ENCODE measurements at regions not wholly inside any gene's neighbourhood (a gene's known extent, or its start where the extent isn't known, plus 50 kb on each side); places are given as distances from the start of the nearest gene placed in this dataset.

DNA sequence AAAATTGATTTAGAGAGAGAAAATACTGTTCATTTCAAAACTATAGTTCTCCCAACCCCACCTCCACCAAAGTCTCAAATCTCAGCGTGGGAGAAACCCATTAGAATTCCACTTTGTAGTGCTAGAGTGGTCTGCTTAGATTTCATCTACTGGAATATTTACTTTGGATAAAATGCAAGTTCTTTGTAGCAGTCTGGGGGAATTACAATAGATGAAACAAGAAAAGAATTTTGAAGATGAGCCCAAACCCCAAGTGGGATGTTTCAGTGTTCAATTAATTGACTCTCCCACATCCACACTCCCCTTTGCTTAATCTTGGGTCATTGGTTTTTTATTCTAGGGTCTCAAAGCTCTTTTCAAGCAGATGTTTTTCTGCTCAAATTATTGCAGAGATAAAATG lies 97.8 kb downstream of the RPL22L1 start:
- intact Hi-C loops (cut with DNase I, micrococcal nuclease), result no loop called here
- no peaks in the 10 kb centered on the region for H3K36me3 ChIP-seq (ENCODE audit: low read depth)
- DNase-seq (no peak), ATAC-seq (no peak)
- H3K4me1 ChIP-seq (ENCODE audit: low read depth), result no peaks in the 10 kb centered on the region
- TF ChIP-seq, protein P1, sequence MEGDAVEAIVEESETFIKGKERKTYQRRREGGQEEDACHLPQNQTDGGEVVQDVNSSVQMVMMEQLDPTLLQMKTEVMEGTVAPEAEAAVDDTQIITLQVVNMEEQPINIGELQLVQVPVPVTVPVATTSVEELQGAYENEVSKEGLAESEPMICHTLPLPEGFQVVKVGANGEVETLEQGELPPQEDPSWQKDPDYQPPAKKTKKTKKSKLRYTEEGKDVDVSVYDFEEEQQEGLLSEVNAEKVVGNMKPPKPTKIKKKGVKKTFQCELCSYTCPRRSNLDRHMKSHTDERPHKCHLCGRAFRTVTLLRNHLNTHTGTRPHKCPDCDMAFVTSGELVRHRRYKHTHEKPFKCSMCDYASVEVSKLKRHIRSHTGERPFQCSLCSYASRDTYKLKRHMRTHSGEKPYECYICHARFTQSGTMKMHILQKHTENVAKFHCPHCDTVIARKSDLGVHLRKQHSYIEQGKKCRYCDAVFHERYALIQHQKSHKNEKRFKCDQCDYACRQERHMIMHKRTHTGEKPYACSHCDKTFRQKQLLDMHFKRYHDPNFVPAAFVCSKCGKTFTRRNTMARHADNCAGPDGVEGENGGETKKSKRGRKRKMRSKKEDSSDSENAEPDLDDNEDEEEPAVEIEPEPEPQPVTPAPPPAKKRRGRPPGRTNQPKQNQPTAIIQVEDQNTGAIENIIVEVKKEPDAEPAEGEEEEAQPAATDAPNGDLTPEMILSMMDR (IDR thresholded peaks at IDR 0.05), result no peak
- H3K4me3 ChIP-seq, result no peak overlapping the region
- H3K9me3 ChIP-seq, result no peaks in the 10 kb centered on the region

DNA sequence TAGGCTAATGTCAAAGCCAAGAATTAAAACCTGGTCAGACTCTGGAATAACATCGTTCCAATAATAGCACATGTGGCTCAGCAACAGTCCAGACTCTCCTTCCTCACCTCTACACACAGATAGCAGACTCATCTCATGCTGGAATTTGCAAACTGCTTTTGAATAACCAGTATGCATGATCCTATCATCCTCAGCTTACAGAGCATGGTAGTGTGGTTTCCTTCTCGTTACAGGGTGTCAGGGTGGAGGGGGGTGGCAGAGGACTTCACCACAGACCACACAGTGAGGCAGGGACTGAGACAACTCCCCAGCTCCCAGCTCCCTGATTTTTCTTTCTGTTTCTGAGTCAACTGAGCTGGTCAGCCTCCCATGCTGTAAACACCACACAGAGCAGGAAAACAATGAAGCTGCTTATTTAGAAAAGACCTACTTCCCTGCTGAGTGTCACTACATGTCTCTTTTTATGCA lies 101.6 kb downstream of the RPL22L1 start:
- DNase-seq, result no peak
- intact Hi-C loops (cut with DNase I, micrococcal nuclease), result no loop called here
- no peaks in the 10 kb centered on the region for H3K4me1 ChIP-seq (ENCODE audit: low read depth)
- no peak overlapping the region for H3K4me3 ChIP-seq
- no peaks in the 10 kb centered on the region for H3K36me3 ChIP-seq (ENCODE audit: low read depth)
- H3K9me3 ChIP-seq, result no peaks in the 10 kb centered on the region
- TF ChIP-seq, protein P1 (IDR thresholded peaks at IDR 0.05), result no peak
- ATAC-seq, result no peak

DNA sequence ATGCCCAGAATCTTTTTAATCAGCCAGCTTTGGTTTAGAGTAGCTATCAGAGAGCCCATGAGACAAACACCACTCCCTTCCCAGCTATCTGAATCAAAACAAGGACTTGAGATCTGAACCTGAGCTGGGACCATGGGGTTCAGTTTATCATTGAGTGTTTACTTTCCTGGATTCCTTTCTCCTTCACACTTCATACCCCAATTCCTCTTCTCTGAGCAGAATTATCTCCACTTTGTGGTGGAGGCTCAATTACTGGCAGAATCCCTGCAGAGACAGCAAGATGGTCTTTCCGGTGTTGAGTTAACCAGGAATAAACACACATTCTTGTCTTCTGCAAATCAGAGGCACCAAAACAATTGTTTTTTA lies 102.4 kb downstream of the RPL22L1 start:
- no peak for DNase-seq
- Histone ChIP-seq H3K36me3 (ENCODE audit: low read depth) (no peaks in the 10 kb centered on the region), H3K4me3 (no peak overlapping the region), H3K4me1 (ENCODE audit: low read depth) (no peaks in the 10 kb centered on the region), H3K9me3 (no peaks in the 10 kb centered on the region)
- no peak for ATAC-seq
- intact Hi-C loops (cut with DNase I, micrococcal nuclease), result no loop called here
- TF ChIP-seq, protein P1 (IDR thresholded peaks at IDR 0.05), result no peak

DNA sequence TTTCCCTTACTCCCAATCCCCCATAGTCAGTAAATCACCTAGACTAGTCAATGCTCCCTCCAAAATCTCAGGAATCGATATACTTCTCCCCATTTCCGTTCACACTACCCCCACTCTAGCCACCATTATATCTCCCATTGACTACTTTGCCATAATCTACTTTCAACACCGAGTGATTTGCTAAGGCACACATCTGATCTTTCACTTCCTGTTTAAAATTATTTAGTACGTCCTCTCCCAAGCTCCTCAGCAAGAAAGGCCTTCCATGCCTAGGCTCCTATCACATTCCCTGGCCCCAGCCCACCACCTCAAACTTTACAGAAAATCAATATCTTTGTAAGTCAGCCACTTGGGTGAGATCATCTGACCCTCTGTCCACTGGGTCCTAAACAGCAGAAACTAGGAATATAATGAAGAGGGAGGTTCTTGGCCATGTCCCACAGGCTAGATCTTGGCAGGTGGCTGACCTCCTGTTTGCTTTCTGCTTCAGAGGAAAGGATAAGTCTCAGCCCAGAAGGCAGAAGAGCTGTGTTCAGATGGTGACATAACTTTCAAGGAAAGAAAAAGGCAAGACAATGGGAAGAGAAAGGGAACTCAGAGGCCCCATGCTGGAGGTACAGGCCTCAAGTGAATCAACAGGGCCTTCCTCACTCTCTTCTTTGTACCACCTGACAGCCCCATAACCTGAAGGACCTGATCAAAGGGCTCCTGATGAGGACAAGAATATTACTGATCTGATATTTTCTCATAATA lies 103.0 kb downstream of the RPL22L1 start:
- no peaks in the 10 kb centered on the region for H3K9me3 ChIP-seq
- TF ChIP-seq, protein P1 (IDR thresholded peaks at IDR 0.05), result no peak
- H3K36me3 ChIP-seq (ENCODE audit: low read depth), result no peaks in the 10 kb centered on the region
- H3K4me1 ChIP-seq (ENCODE audit: low read depth), result no peaks in the 10 kb centered on the region
- H3K4me3 ChIP-seq, result no peak overlapping the region
- no peak for DNase-seq
- intact Hi-C loops (cut with DNase I, micrococcal nuclease), result no loop called here
- no peak for ATAC-seq

DNA sequence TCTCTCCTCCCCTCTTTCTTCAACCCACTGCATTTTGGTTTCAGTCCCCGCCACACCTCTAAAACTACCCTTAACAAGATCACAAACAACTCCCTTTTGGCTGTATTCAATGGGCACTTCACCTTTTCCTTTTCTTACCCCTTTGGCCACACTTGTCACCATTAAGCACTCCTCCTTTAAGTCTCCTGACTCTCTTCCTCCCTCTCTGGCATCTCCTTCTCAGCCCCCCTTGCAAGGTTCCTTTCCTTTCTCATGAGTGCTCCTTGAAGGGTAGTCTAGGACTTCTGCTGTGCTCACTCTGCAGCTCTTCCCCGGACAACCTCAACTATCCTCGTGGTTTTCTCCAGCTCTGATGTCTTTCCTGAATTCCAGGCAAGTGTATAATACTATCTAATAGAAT lies 103.7 kb downstream of the RPL22L1 start:
- Histone ChIP-seq H3K4me3 (no peak overlapping the region), H3K36me3 (ENCODE audit: low read depth) (no peaks in the 10 kb centered on the region), H3K9me3 (no peaks in the 10 kb centered on the region), H3K4me1 (ENCODE audit: low read depth) (no peaks in the 10 kb centered on the region)
- intact Hi-C loops (cut with DNase I, micrococcal nuclease), result no loop called here
- TF ChIP-seq, protein P1 (IDR thresholded peaks at IDR 0.05), result no peak
- ATAC-seq (no peak), DNase-seq (no peak)
